Activated CD8-positive, alpha-beta T cell treated with anti-CD3 and anti-CD28 coated beads for 36 hours (primary cell): ENCODE measurements at regions not wholly inside any gene's neighbourhood (a gene's known extent, or its start where the extent isn't known, plus 50 kb on each side); places are given as distances from the start of the nearest gene placed in this dataset.

ENCODE experiments used
- ATAC-seq: fragments of 200-7000 bp; cut with Tn5 transposase; one replicate; pipeline ENCODE4 v1.10.0; 2021; ENCODE audit warnings: mild to moderate bottlenecking, moderate library complexity
- CTCF ChIA-PET: fragments of 350-600 bp; sonication (Branson Sonifier 250); formaldehyde crosslinking; loops from one replicate; lab custom pipeline; 2021; ENCODE audit warnings: antibody characterized with exemption; lab: Charles Lee
- POLR2A ChIA-PET: fragments of 350-600 bp; sonication (Branson Sonifier 250); formaldehyde crosslinking; loops from one replicate; lab custom pipeline; 2021; ENCODE audit warnings: antibody characterized with exemption; lab: Charles Lee
- DNase-seq: peaks from one replicate; pipeline ENCODE4 v3.0.0-alpha.2; 2020
- H3K27ac Mint-ChIP-seq: one replicate; pipeline ENCODE4 v1.8.0; 2021; ENCODE audit warnings: mild to moderate bottlenecking, mixed read lengths
- H3K27me3 Mint-ChIP-seq: one replicate; pipeline ENCODE4 v1.8.0; 2021; ENCODE audit warnings: mixed read lengths
- H3K36me3 Mint-ChIP-seq: one replicate; pipeline ENCODE4 v1.8.0; 2021; ENCODE audit warnings: low read depth, mixed read lengths
- H3K4me1 Mint-ChIP-seq: one replicate; pipeline ENCODE4 v1.8.0; 2021; ENCODE audit warnings: low read depth, mixed read lengths
- H3K4me3 Mint-ChIP-seq: one replicate; pipeline ENCODE4 v1.8.0; 2021; ENCODE audit warnings: mild to moderate bottlenecking, moderate library complexity, mixed read lengths
- H3K9me3 Mint-ChIP-seq: one replicate; pipeline ENCODE4 v1.8.0; 2021; ENCODE audit warnings: mixed read lengths
- intact Hi-C: fragments of 100-400 bp; cut with micrococcal nuclease; formaldehyde crosslinking; loops from one replicate; pipeline ENCODE4 v1.10.0; 2022
- TF ChIP-seq, protein P1 (sequence below): fragments of 200-600 bp; IDR thresholded peaks from one replicate; pipeline ENCODE4 v1.8.0; 2022; ENCODE audit warnings: antibody characterized with exemption, mild to moderate bottlenecking

DNA sequence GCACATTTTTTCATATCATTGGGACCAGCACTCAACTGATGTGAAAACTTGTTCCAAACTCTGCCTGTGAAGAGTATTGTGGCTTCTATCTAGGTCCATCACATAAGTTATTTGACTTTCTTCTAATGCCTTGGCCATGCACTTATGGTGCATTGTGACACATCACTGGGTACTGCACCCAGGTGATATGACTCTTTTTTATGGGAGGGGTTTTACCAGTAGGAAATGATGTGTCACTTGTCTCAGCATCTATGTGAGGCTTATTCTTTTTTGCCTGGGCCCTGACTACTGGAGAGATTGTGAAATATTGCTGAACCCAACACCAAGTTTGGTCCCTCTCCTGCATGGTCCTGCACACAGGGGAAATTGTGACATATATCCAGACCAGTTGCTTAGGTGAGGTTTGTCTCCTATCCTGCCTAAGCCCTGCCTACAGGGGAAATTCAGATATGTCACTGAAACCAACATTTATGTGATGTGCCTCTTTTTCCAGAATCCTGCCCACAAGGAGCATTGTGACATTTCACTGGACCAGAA is 1001.9 kb upstream of the TSPY4 start:
- POLR2A ChIA-PET: no interaction called here
- DNase-seq: peak; percentile 1
- no peak overlapping the region for H3K4me3 Mint-ChIP-seq
- TF ChIP-seq, protein P1, sequence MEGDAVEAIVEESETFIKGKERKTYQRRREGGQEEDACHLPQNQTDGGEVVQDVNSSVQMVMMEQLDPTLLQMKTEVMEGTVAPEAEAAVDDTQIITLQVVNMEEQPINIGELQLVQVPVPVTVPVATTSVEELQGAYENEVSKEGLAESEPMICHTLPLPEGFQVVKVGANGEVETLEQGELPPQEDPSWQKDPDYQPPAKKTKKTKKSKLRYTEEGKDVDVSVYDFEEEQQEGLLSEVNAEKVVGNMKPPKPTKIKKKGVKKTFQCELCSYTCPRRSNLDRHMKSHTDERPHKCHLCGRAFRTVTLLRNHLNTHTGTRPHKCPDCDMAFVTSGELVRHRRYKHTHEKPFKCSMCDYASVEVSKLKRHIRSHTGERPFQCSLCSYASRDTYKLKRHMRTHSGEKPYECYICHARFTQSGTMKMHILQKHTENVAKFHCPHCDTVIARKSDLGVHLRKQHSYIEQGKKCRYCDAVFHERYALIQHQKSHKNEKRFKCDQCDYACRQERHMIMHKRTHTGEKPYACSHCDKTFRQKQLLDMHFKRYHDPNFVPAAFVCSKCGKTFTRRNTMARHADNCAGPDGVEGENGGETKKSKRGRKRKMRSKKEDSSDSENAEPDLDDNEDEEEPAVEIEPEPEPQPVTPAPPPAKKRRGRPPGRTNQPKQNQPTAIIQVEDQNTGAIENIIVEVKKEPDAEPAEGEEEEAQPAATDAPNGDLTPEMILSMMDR: no peak
- no peaks in the 10 kb centered on the region for H3K36me3 Mint-ChIP-seq
- CTCF ChIA-PET: no interaction called here
- H3K9me3 Mint-ChIP-seq: no peaks in the 10 kb centered on the region
- intact Hi-C loops: no loop called here
- no peaks in the 10 kb centered on the region for H3K27me3 Mint-ChIP-seq
- H3K27ac Mint-ChIP-seq: peak overlapping the region; percentile 30
- peaks cover 7% of the 10 kb centered on the region for H3K4me1 Mint-ChIP-seq
- ATAC-seq: peak; percentile 48

DNA sequence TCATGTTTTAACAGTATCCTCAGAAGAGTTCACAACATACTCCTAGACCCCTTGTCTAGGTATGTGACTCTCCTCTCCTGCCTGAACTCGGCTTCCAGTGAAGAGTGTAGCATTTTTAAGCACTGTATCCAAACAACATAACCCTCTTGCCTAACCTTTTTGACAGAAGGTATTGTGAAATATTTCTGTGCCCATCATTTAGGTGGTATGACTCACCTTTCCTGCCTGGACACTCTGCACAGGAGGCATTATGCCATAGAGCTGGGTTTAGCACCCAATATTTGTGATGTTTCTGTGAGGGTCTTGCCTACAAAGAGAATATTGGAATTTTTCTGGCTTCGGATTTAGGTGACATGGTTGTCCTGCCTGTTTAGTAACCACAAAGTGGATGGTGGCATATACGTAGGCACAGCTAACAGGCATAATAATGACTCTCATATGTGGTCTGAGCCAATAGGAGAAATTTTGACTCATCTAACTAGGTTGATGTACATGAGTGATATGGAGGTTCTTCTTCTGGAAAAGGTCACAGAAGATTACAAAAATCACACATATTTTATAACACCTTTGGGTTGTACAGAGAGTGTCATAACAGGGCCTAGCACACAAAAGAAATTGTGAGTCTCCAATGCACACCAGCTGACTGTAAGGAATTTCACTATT is 1001.0 kb upstream of the TSPY4 start:
- TF ChIP-seq, protein P1: no peak
- Mint-ChIP-seq H3K27me3 (no peaks in the 10 kb centered on the region), H3K4me1 (peaks cover 7% of the 10 kb centered on the region), H3K36me3 (no peaks in the 10 kb centered on the region), H3K27ac (no peak overlapping the region), H3K4me3 (no peak overlapping the region), H3K9me3 (no peaks in the 10 kb centered on the region)
- POLR2A ChIA-PET: no interaction called here
- ATAC-seq: peak; percentile 48
- intact Hi-C loops: no loop called here
- no peak for DNase-seq
- CTCF ChIA-PET: no interaction called here

DNA sequence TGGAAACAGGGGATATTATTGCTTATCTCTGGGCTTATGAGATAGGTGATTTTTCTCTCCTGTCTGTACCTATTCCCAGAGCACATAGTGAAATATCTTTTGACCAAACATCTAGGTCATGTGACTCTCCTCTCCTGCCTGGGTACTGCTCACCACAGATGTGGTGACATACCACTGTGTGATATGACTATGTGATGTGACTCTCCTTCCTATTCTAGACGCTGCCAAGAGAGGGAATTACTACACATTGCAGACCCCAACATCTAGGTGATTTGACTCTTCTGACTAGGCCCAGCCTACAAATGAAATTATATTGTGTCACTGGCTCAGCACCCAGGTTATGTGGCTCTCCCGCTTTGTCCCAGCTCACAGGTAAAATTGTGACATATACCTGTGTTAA is 996.3 kb upstream of the TSPY4 start:
- intact Hi-C loops: no loop called here
- TF ChIP-seq, protein P1: no peak
- peaks cover under 1% of the 10 kb centered on the region for H3K4me1 Mint-ChIP-seq
- no peaks in the 10 kb centered on the region for H3K27me3 Mint-ChIP-seq
- ATAC-seq (no peak), DNase-seq (no peak)
- H3K4me3 Mint-ChIP-seq: no peak overlapping the region
- POLR2A ChIA-PET: no interaction called here
- no peaks in the 10 kb centered on the region for H3K9me3 Mint-ChIP-seq
- H3K36me3 Mint-ChIP-seq: no peaks in the 10 kb centered on the region
- CTCF ChIA-PET: no interaction called here
- H3K27ac Mint-ChIP-seq: no peak overlapping the region

DNA sequence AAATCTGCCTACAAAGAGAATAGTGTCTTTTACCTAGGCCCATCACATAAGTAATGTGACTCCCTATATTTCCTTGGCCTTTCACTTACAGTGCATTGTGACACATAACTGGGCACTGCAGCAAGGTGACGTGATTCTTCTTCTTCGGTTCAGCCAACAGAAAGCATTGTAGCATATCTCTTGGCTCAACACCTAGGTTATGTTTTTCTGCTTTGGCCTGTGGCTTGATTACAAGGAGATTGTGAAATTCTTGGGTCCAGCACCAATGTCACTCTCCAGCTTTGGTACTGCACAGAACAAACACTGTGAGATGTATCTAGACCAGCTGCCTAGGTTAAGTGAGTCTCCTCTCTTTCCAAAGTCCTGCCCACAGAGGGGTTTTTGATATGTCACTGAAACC is 995.1 kb upstream of the TSPY4 start:
- no peaks in the 10 kb centered on the region for H3K4me1 Mint-ChIP-seq
- ChIA-PET CTCF (no interaction called here), POLR2A (no interaction called here)
- DNase-seq (no peak), ATAC-seq (no peak)
- intact Hi-C loops: no loop called here
- TF ChIP-seq, protein P1: no peak
- H3K27ac Mint-ChIP-seq: no peak overlapping the region
- H3K9me3 Mint-ChIP-seq: no peaks in the 10 kb centered on the region
- H3K27me3 Mint-ChIP-seq: no peaks in the 10 kb centered on the region
- H3K4me3 Mint-ChIP-seq: no peak overlapping the region
- no peaks in the 10 kb centered on the region for H3K36me3 Mint-ChIP-seq

DNA sequence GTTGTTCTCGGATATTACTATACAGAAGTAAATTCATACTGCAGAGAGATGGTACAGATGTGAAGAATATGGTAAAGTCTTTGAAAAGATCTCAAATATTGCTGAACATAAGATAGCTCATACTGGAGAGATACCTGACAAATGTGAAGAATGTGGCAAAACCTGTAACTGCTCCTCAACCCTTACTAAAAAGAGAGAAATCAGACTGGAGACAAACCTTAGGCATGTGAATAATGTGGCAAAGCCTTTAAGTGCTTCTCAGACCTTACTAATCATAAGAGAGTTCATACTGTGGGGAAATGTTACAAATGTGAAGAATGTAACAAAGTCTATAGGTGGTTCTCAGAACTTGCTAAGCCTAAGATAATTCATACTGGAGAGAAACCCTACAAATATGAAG is 986.0 kb upstream of the TSPY4 start:
- no peaks in the 10 kb centered on the region for H3K27me3 Mint-ChIP-seq
- H3K27ac Mint-ChIP-seq: no peak overlapping the region
- H3K36me3 Mint-ChIP-seq: no peaks in the 10 kb centered on the region
- DNase-seq (no peak), ATAC-seq (no peak)
- H3K4me1 Mint-ChIP-seq: no peaks in the 10 kb centered on the region
- TF ChIP-seq, protein P1: no peak
- no peak overlapping the region for H3K4me3 Mint-ChIP-seq
- ChIA-PET CTCF (no interaction called here), POLR2A (no interaction called here)
- intact Hi-C loops: no loop called here
- H3K9me3 Mint-ChIP-seq: no peaks in the 10 kb centered on the region
